Prostate gland (tissue), 2 donors: ENCODE measurements at regions not wholly inside any gene's neighbourhood (a gene's known extent, or its start where the extent isn't known, plus 50 kb on each side); places are given as distances from the start of the nearest gene placed in this dataset.
"Not testable (repeated sequence)": the region's sequence is repeated elsewhere in the genome, so short reads cannot be mapped to it uniquely, and the experiment has no call there.

Experiments used
- DNase-seq: peaks from one replicate; pipeline ENCODE4 v3.0.0-alpha.2; 2019; ENCODE audit warnings: low spot score
- H3K27ac ChIP-seq, 2 donors: fragments of 200-600 bp; sonication (generic); 2 replicates each; pipeline ENCODE4 v1.5.1; 2017 to 2019
- H3K27me3 ChIP-seq: fragments of 200-600 bp; sonication (generic); replicated peaks from 2 replicates; pipeline ENCODE4 v1.5.1; 2019; ENCODE audit not compliant: insufficient read depth
- H3K36me3 ChIP-seq, 2 donors: fragments of 200-600 bp; sonication (generic); 1 replicate in 1 of 2; 2 replicates in 1 of 2; pipeline versions ENCODE4 v1.5.1 to v1.8.1; 2017 to 2019
- H3K4me1 ChIP-seq: fragments of 200-600 bp; sonication (generic); replicated peaks from 2 replicates; pipeline ENCODE4 v1.5.1; 2019
- H3K4me3 ChIP-seq, 2 donors: fragments of 200-600 bp; sonication (generic); 2 replicates each; pipeline ENCODE4 v1.5.1; 2017 to 2019
- H3K9me3 ChIP-seq: fragments of 200-600 bp; sonication (generic); 2 replicates; pipeline ENCODE4 v1.5.1; 2017
- CTCF ChIP-seq, 4 experiments: fragments of 200-600 bp in 2 of 4; fragments of 450-650 bp in 2 of 4; sonication (generic) in 2 of 4; IDR thresholded peaks; 1 replicate in 3 of 4; 2 replicates in 1 of 4; pipeline ENCODE4 v1.5.1; 2016 to 2019; ENCODE audit warnings: antibody characterized with exemption in 4 of 4, mild to moderate bottlenecking in 2 of 4, moderate library complexity in 2 of 4
- POLR2A ChIP-seq: fragments of 450-650 bp; IDR thresholded peaks from one replicate; pipeline ENCODE4 v1.6.1; 2016; ENCODE audit warnings: antibody characterized with exemption, mild to moderate bottlenecking
- POLR2AphosphoS5 ChIP-seq: sonication (generic); formaldehyde crosslinking; IDR thresholded peaks from one replicate; pipeline ENCODE4 v1.6.1; 2017; ENCODE audit warnings: antibody characterized with exemption
- WGBS: methylation state at CpG from one replicate; pipeline ENCODE4 v1.1.5; 2018; 5-methylcytosine and 5-hydroxymethylcytosine counted together
- intact Hi-C: fragments of 100-400 bp; cut with DNase I; formaldehyde crosslinking; loops from one replicate; pipeline ENCODE4 v1.14.2; 2022

GRCh38 chr10:93127642-93128215, 54.0 kb downstream of the CYP26A1 start:
- 75% methylated on average over 9 of the region's 9 CpGs for WGBS
- H3K27me3 ChIP-seq, H3K27ac ChIP-seq: not testable (repeated sequence)

GRCh38 chr10:93131986-93132385, 58.3 kb downstream of the CYP26A1 start:
- 53% methylated on average over 6 of the region's 6 CpGs for WGBS
- no peak for TF ChIP-seq POLR2AphosphoS5
- TF ChIP-seq CTCF (IDR thresholded peaks at IDR 0.05): no peak
- no peak for TF ChIP-seq POLR2A
- intact Hi-C loops: no loop called here
- no peaks in the 10 kb centered on the region for H3K4me1 ChIP-seq
- no peak for DNase-seq
- H3K36me3 ChIP-seq: no peaks in the 10 kb centered on the region
- H3K9me3 ChIP-seq: no peaks in the 10 kb centered on the region
- no peak overlapping the region for H3K27ac ChIP-seq
- no peak overlapping the region for H3K4me3 ChIP-seq
- no peaks in the 10 kb centered on the region for H3K27me3 ChIP-seq

More at GRCh38 chr10:93127642-93128215, 54.0 kb downstream of the CYP26A1 start:
- H3K36me3 ChIP-seq, H3K9me3 ChIP-seq, DNase-seq, intact Hi-C loops, H3K4me1 ChIP-seq, H3K4me3 ChIP-seq: not testable (repeated sequence)

- no peak for TF ChIP-seq POLR2A
- TF ChIP-seq POLR2AphosphoS5: no peak
- TF ChIP-seq CTCF (IDR thresholded peaks at IDR 0.05): no peak
- WGBS: 53% methylated on average over 11 of the region's 11 CpGs
- intact Hi-C loops: no loop called here
- no peaks in the 10 kb centered on the region for H3K9me3 ChIP-seq
- H3K27me3 ChIP-seq: no peaks in the 10 kb centered on the region
- no peak overlapping the region for H3K27ac ChIP-seq
- no peak overlapping the region for H3K4me3 ChIP-seq
- H3K36me3 ChIP-seq: no peaks in the 10 kb centered on the region
- H3K4me1 ChIP-seq: no peaks in the 10 kb centered on the region
- peak; percentile 58 for DNase-seq
Measured at GRCh38 chr10:93138113-93138870, 64.6 kb downstream of the CYP26A1 start.

GRCh38 chr10:93139059-93139655, 65.5 kb downstream of the CYP26A1 start:
- no peaks in the 10 kb centered on the region for H3K27me3 ChIP-seq
- no peaks in the 10 kb centered on the region for H3K36me3 ChIP-seq
- intact Hi-C loops: no loop called here
- H3K27ac ChIP-seq: no peak overlapping the region
- DNase-seq: no peak
- WGBS: 72% methylated on average over 5 of the region's 5 CpGs
- no peak overlapping the region for H3K4me3 ChIP-seq
- no peaks in the 10 kb centered on the region for H3K9me3 ChIP-seq
- TF ChIP-seq POLR2AphosphoS5 (no peak), CTCF (IDR thresholded peaks at IDR 0.05) (no peak), POLR2A (no peak)
- H3K4me1 ChIP-seq: no peaks in the 10 kb centered on the region

- 92% methylated on average over 3 of the region's 3 CpGs for WGBS
- TF ChIP-seq CTCF (IDR thresholded peaks at IDR 0.05): no peak
- TF ChIP-seq POLR2A: no peak
- TF ChIP-seq POLR2AphosphoS5: no peak
- no peaks in the 10 kb centered on the region for H3K36me3 ChIP-seq
Measured at GRCh38 chr10:93142534-93142933, 68.8 kb downstream of the CYP26A1 start.

More at GRCh38 chr10:93142534-93142933, 68.8 kb downstream of the CYP26A1 start:
- Histone ChIP-seq H3K27ac (no peak overlapping the region), H3K4me1 (no peaks in the 10 kb centered on the region), H3K27me3 (no peaks in the 10 kb centered on the region), H3K9me3 (no peaks in the 10 kb centered on the region), H3K4me3 (no peak overlapping the region)
- no peak for DNase-seq
- intact Hi-C loops: no loop called here
